SK-N-SH (cell line): ENCODE measurements at regions not wholly inside any gene's neighbourhood (a gene's known extent, or its start where the extent isn't known, plus 50 kb on each side); places are given as distances from the start of the nearest gene placed in this dataset.

Source experiments
- CTCF ChIA-PET: fragments of 300-600, 350-600 bp; formaldehyde crosslinking; extraction: SDS; loops from one replicate; lab custom pipeline; 2021; lab: Yijun Ruan, JAX
- POLR2A ChIA-PET: fragments of 350-600 bp; sonication (Branson Sonifier 250); formaldehyde crosslinking; extraction: SDS; loops from one replicate; lab custom pipeline; 2020; ENCODE audit warnings: antibody characterized with exemption, inconsistent platforms; lab: Yijun Ruan, JAX
- DNase-seq: peaks from one replicate; pipeline ENCODE4 v3.0.0; 2012
- H2AFZ ChIP-seq: fragments of 200-600 bp; sonication (generic); 2 replicates; pipeline ENCODE4 v1.8.1; 2016; ENCODE audit warnings: antibody characterized with exemption, mild to moderate bottlenecking, low read depth
- H3F3A ChIP-seq: fragments of 200-600 bp; sonication (generic); replicated peaks from 2 replicates; pipeline ENCODE3; 2016; ENCODE audit warnings: antibody characterized with exemption, mild to moderate bottlenecking; ENCODE audit not compliant: insufficient read depth
- H3K27ac ChIP-seq, 2 experiments: fragments of 200-500 bp in 1 of 2; fragments of 200-600 bp in 1 of 2; sonication (Bioruptor generic) in 1 of 2; sonication (generic), shearing (Covaris generic) in 1 of 2; 2 replicates each; pipeline versions ENCODE4 v1.5.1 to v1.6.1; 2014 to 2016; ENCODE audit warnings: low read depth in 2 of 2, inconsistent platforms in 1 of 2, low read length in 1 of 2, mild to moderate bottlenecking in 1 of 2, mixed read lengths in 1 of 2
- H3K27me3 ChIP-seq: fragments of 200-600 bp; sonication (generic), shearing (Covaris generic); 2 replicates; pipeline ENCODE4 v1.6.1; 2016; ENCODE audit warnings: mixed run types; ENCODE audit not compliant: insufficient read depth
- H3K36me3 ChIP-seq, 2 experiments: fragments of 200-500 bp in 1 of 2; fragments of 200-600 bp in 1 of 2; sonication (Bioruptor generic) in 1 of 2; sonication (generic) in 1 of 2; replicated peaks in 1 of 2; 2 replicates each; pipeline versions ENCODE3 to v1.5.1; 2014 to 2016; ENCODE audit warnings: low read length in 1 of 2, mild to moderate bottlenecking in 1 of 2; ENCODE audit not compliant: insufficient read depth in 2 of 2, control insufficient read depth in 1 of 2
- H3K4me1 ChIP-seq, 2 experiments: fragments of 200-500 bp in 1 of 2; fragments of 200-600 bp in 1 of 2; sonication (Bioruptor generic) in 1 of 2; sonication (generic), shearing (Covaris generic) in 1 of 2; 2 replicates each; pipeline versions ENCODE4 v1.5.1 to v1.6.1; 2014 to 2016; ENCODE audit warnings: low read depth in 1 of 2, low read length in 1 of 2, mixed run types in 1 of 2; ENCODE audit not compliant: insufficient read depth in 2 of 2, control insufficient read depth in 1 of 2
- H3K4me2 ChIP-seq: fragments of 200-600 bp; sonication (generic), shearing (Covaris generic); 2 replicates; pipeline ENCODE4 v1.6.1; 2017; ENCODE audit warnings: mixed run types
- H3K4me3 ChIP-seq, 2 experiments: fragments of 200-500 bp in 1 of 2; fragments of 200-600 bp in 1 of 2; sonication (Bioruptor generic) in 1 of 2; sonication (generic), shearing (Covaris generic) in 1 of 2; 2 replicates each; pipeline versions ENCODE4 v1.5.1 to v1.8.1; 2014 to 2016; ENCODE audit warnings: low read depth in 2 of 2, inconsistent platforms in 1 of 2, low read length in 1 of 2, mild to moderate bottlenecking in 1 of 2, mixed read lengths in 1 of 2, moderate library complexity in 1 of 2
- H3K79me2 ChIP-seq: fragments of 200-600 bp; sonication (generic); 2 replicates; pipeline ENCODE4 v1.8.1; 2017; ENCODE audit warnings: mild to moderate bottlenecking; ENCODE audit not compliant: insufficient read depth
- H3K9ac ChIP-seq: fragments of 200-600 bp; sonication (generic); 2 replicates; pipeline ENCODE4 v1.6.1; 2017; ENCODE audit warnings: mixed run types
- H3K9me2 ChIP-seq: fragments of 200-600 bp; sonication (generic); 2 replicates; pipeline ENCODE4 v1.6.1; 2017; ENCODE audit warnings: mixed run types
- H3K9me3 ChIP-seq: fragments of 200-600 bp; sonication (generic); 2 replicates; pipeline ENCODE4 v1.6.1; 2017; ENCODE audit warnings: mixed run types, mild to moderate bottlenecking, moderate library complexity
- H4K20me1 ChIP-seq: fragments of 200-600 bp; sonication (generic); 2 replicates; pipeline ENCODE4 v1.6.1; 2017; ENCODE audit warnings: mild to moderate bottlenecking, mixed run types; ENCODE audit not compliant: insufficient read depth
- EP300 ChIP-seq, 2 experiments: IDR thresholded peaks; 2 replicates each; pipeline versions ENCODE4 v1.4.0 to v1.6.1; 2012; ENCODE audit warnings: borderline replicate concordance in 1 of 2, low read depth in 1 of 2, low read length in 1 of 2
- EZH2phosphoT487 ChIP-seq: fragments of 200-600 bp; sonication (generic); IDR thresholded peaks from 2 replicates; pipeline ENCODE4 v1.6.1; 2017; ENCODE audit warnings: low read depth, mixed run types, mild to moderate bottlenecking, antibody characterized with exemption, moderate library complexity, borderline replicate concordance
- IRF3 ChIP-seq: fragments of 150-350 bp; IDR thresholded peaks from 2 replicates; pipeline ENCODE4 v1.6.1; 2016; ENCODE audit warnings: mild to moderate bottlenecking, low read depth, low read length
- MEF2A ChIP-seq: IDR thresholded peaks from 2 replicates; pipeline ENCODE4 v1.4.0; 2012; ENCODE audit warnings: low read depth, borderline replicate concordance
- NFIC ChIP-seq: IDR thresholded peaks from 2 replicates; pipeline ENCODE4 v1.4.0; 2012; ENCODE audit warnings: borderline replicate concordance
- RAD21 ChIP-seq: IDR thresholded peaks from 2 replicates; pipeline ENCODE4 v1.6.1; 2012; ENCODE audit warnings: mild to moderate bottlenecking, low read length
- RCOR1 ChIP-seq: fragments of 150-350 bp; IDR thresholded peaks from 2 replicates; pipeline ENCODE4 v1.6.1; 2017; ENCODE audit warnings: antibody characterized with exemption, low read length
- RXRA ChIP-seq: IDR thresholded peaks from 2 replicates; pipeline ENCODE4 v1.4.0; 2012; ENCODE audit warnings: low read depth, mild to moderate bottlenecking, borderline replicate concordance
- SMC3 ChIP-seq: IDR thresholded peaks from 2 replicates; pipeline ENCODE4 v1.6.1; 2012; ENCODE audit warnings: low read depth, low read length, improper control_type of control experiment
- WGBS: methylation state at CpG from one replicate; pipeline ENCODE4 v1.1.6; 2017; ENCODE audit warnings: low lambda C conversion rate; 5-methylcytosine and 5-hydroxymethylcytosine counted together
- TF ChIP-seq, protein P1 (sequence below): IDR thresholded peaks from 2 replicates; pipeline ENCODE4 v1.4.0; 2012; ENCODE audit warnings: low read depth, borderline replicate concordance

GRCh38 chr2:144596073-144596871 lies 76.4 kb upstream of the ZEB2 start (continued):
- TF ChIP-seq IRF3 (no peak), RAD21 (no peak), NFIC (no peak), EZH2phosphoT487 (no peak)
- TF ChIP-seq, all 33 proteins: peak for 4

DNA sequence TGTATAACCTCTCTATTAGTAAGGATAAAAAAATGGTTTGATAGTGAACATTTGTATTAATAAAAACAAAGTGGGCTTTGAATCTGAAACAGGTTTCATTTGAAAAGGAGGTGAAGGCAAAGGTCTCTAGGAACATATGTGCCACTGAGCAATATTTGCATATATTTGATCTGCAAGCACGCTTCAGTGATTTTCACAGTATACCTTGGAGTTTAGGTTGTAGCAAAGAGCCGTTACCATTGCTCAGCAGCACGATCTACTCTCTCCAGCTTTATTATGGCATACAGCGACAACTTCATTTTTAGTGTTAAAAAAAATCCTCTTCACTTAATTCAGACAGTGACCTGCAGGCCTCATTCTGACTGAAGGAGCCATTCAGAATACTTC lies 75.8 kb upstream of the ZEB2 start:
- H3K27ac ChIP-seq: peak overlapping the region in 1 of 2 experiments; percentile 60; a peak in 2 of 4 replicates
- no peak for DNase-seq
- no peak overlapping the region for H3K4me3 ChIP-seq
- peaks cover 11% of the 10 kb centered on the region for H3F3A ChIP-seq
- peaks cover 3 to 9% of the 10 kb centered on the region in 2 experiments for H3K4me1 ChIP-seq
- no peaks in the 10 kb centered on the region for H3K36me3 ChIP-seq
- H3K9ac ChIP-seq: no peak overlapping the region
- TF ChIP-seq SMC3: no peak
- TF ChIP-seq IRF3: no peak
- no peak for TF ChIP-seq RCOR1
- no peak for TF ChIP-seq EP300 (IDR thresholded peaks at IDR 0.05; ENCODE audit: borderline replicate concordance in 1 of 2, low read depth in 1 of 2, low read length in 1 of 2)
- TF ChIP-seq MEF2A: no peak
- TF ChIP-seq, all 33 proteins: peak for 0
- H3K4me2 ChIP-seq: peak overlapping the region; percentile 49; the same call in 1 of the 2 replicates
- WGBS: 94% methylated on average over 4 of the region's 4 CpGs
- ChIA-PET POLR2A (no interaction called here), CTCF (interaction anchor here (1.0 kb wide), 1 partner anchor 16 kb away, joined by 3 read pairs; no protein-coding TSS in a partner anchor)
- H3K27me3 ChIP-seq: no peaks in the 10 kb centered on the region
- no peaks in the 10 kb centered on the region for H3K79me2 ChIP-seq
- H4K20me1 ChIP-seq: no peaks in the 10 kb centered on the region
- H2AFZ ChIP-seq: peak overlapping the region; percentile 84; the same call in 1 of the 2 replicates
- H3K9me2 ChIP-seq: no peaks in the 10 kb centered on the region
- no peaks in the 10 kb centered on the region for H3K9me3 ChIP-seq

GRCh38 chr2:144595279-144595678 lies 75.4 kb upstream of the ZEB2 start:
- H2AFZ ChIP-seq: no peak overlapping the region
- no peaks in the 10 kb centered on the region for H3K36me3 ChIP-seq
- peaks cover 3 to 9% of the 10 kb centered on the region in 2 experiments for H3K4me1 ChIP-seq
- H3K27ac ChIP-seq: no peak overlapping the region
- 81% methylated on average over 2 of the region's 2 CpGs for WGBS
- H4K20me1 ChIP-seq: no peaks in the 10 kb centered on the region
- no peaks in the 10 kb centered on the region for H3K9me3 ChIP-seq
- H3K9me2 ChIP-seq: no peaks in the 10 kb centered on the region
- DNase-seq: no peak
- no peak overlapping the region for H3K4me2 ChIP-seq
- no peaks in the 10 kb centered on the region for H3K79me2 ChIP-seq
- POLR2A ChIA-PET: no interaction called here
- CTCF ChIA-PET: interaction anchor here (1.0 kb wide), 1 partner anchor 16 kb away, joined by 3 read pairs; no protein-coding TSS in a partner anchor
- no peaks in the 10 kb centered on the region for H3K27me3 ChIP-seq
- peaks cover 11% of the 10 kb centered on the region for H3F3A ChIP-seq
- no peak for TF ChIP-seq RXRA
- TF ChIP-seq, protein P1, sequence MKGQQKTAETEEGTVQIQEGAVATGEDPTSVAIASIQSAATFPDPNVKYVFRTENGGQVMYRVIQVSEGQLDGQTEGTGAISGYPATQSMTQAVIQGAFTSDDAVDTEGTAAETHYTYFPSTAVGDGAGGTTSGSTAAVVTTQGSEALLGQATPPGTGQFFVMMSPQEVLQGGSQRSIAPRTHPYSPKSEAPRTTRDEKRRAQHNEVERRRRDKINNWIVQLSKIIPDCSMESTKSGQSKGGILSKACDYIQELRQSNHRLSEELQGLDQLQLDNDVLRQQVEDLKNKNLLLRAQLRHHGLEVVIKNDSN: no peak
- H3K9ac ChIP-seq: no peak overlapping the region
- H3K4me3 ChIP-seq: no peak overlapping the region
